IMR-90 (cell line): ENCODE measurements at regions not wholly inside any gene's neighbourhood (a gene's known extent, or its start where the extent isn't known, plus 50 kb on each side); places are given as distances from the start of the nearest gene placed in this dataset.

Experiments used
- ATAC-seq: fragments of 200-7000 bp; cut with Tn5 transposase; 2 replicates; pipeline ENCODE4 v1.9.1; 2020; ENCODE audit warnings: low read depth, mild to moderate bottlenecking, moderate library complexity
- BruUV-seq: library from RNA; stranded (reverse); fragments of 400-500 nt; replicated peaks from 2 replicates; lab custom pipeline; 2021; lab: Mats Ljungman, UMichigan
- CTCF ChIA-PET: fragments of 300-600 bp; formaldehyde crosslinking; extraction: SDS; loops from one replicate; lab custom pipeline; 2021; ENCODE audit warnings: antibody characterized with exemption; lab: Yijun Ruan, JAX
- POLR2A ChIA-PET: fragments of 300-600 bp; sonication (Branson Sonifier 250); formaldehyde crosslinking; loops from one replicate; lab custom pipeline; 2022; ENCODE audit warnings: antibody characterized with exemption; ENCODE audit not compliant: unreplicated experiment; lab: Charles Lee
- DNase-seq: peaks from one replicate; pipeline ENCODE4 v3.0.0; 2013
- H2AFZ ChIP-seq: replicated peaks from 2 replicates; pipeline ENCODE3; 2013; ENCODE audit warnings: low read length, mild to moderate bottlenecking; ENCODE audit not compliant: poor library complexity
- H2AK5ac ChIP-seq: 2 replicates; pipeline ENCODE4 v1.6.1; 2013; ENCODE audit warnings: low read depth, low read length, inconsistent platforms
- H2AK9ac ChIP-seq: replicated peaks from 2 replicates; pipeline ENCODE3; 2013; ENCODE audit warnings: mild to moderate bottlenecking, low read depth, low read length, moderate library complexity; ENCODE audit not compliant: poor library complexity
- H2BK120ac ChIP-seq: 2 replicates; pipeline ENCODE4 v1.6.1; 2013; ENCODE audit warnings: low read depth, low read length, inconsistent platforms
- H2BK15ac ChIP-seq: 3 replicates; pipeline ENCODE4 v1.6.1; 2013; ENCODE audit warnings: low read depth, low read length, inconsistent platforms
- H2BK20ac ChIP-seq: 2 replicates; pipeline ENCODE4 v1.6.1; 2013; ENCODE audit warnings: low read depth, mild to moderate bottlenecking, inconsistent platforms, low read length, moderate library complexity
- H2BK5ac ChIP-seq: 2 replicates; pipeline ENCODE4 v1.6.1; 2013; ENCODE audit warnings: mild to moderate bottlenecking, low read depth, low read length, inconsistent platforms; ENCODE audit not compliant: poor library complexity, severe bottlenecking
- H3K14ac ChIP-seq: replicated peaks from 2 replicates; pipeline ENCODE4 v1.6.1; 2013; ENCODE audit warnings: low read depth, low read length, inconsistent platforms
- H3K18ac ChIP-seq: 2 replicates; pipeline ENCODE4 v1.6.1; 2013; ENCODE audit warnings: low read depth, low read length, control low read depth
- H3K23ac ChIP-seq: 2 replicates; pipeline ENCODE4 v1.6.1; 2013; ENCODE audit warnings: low read depth, low read length, inconsistent platforms
- H3K27ac ChIP-seq: 2 replicates; pipeline ENCODE4 v1.5.1; 2013; ENCODE audit warnings: mild to moderate bottlenecking, control low read depth, low read length; ENCODE audit not compliant: insufficient read depth
- H3K27me3 ChIP-seq: 2 replicates; pipeline ENCODE4 v1.6.1; 2013; ENCODE audit warnings: low read length; ENCODE audit not compliant: control insufficient read depth, insufficient read depth
- H3K36me3 ChIP-seq: 2 replicates; pipeline ENCODE4 v1.6.1; 2013; ENCODE audit warnings: low read length, mixed read lengths; ENCODE audit not compliant: control insufficient read depth, insufficient read depth
- H3K4ac ChIP-seq: 2 replicates; pipeline ENCODE4 v1.6.1; 2013; ENCODE audit warnings: low read depth, low read length, inconsistent platforms
- H3K4me1 ChIP-seq: 2 replicates; pipeline ENCODE4 v1.6.1; 2013; ENCODE audit warnings: low read length, mixed read lengths; ENCODE audit not compliant: control insufficient read depth, insufficient read depth
- H3K4me2 ChIP-seq: 2 replicates; pipeline ENCODE4 v1.6.1; 2013; ENCODE audit warnings: low read depth, mild to moderate bottlenecking, control low read depth, low read length, moderate library complexity
- H3K4me3 ChIP-seq: 2 replicates; pipeline ENCODE4 v1.5.1; 2013; ENCODE audit warnings: low read depth, mild to moderate bottlenecking, control low read depth, low read length, moderate library complexity; ENCODE audit not compliant: insufficient read depth
- H3K56ac ChIP-seq: 2 replicates; pipeline ENCODE4 v1.6.1; 2013; ENCODE audit warnings: low read length, inconsistent platforms; ENCODE audit not compliant: insufficient read depth; ENCODE audit errors: extremely low read depth
- H3K79me1 ChIP-seq, 2 experiments: 2 replicates each; pipeline ENCODE4 v1.6.1; 2013; ENCODE audit warnings: low read length in 2 of 2, inconsistent platforms in 1 of 2, low read depth in 1 of 2
- H3K9ac ChIP-seq: 2 replicates; pipeline ENCODE4 v1.6.1; 2013; ENCODE audit warnings: low read depth, low read length, control low read depth
- H3K9me1 ChIP-seq: 2 replicates; pipeline ENCODE4 v1.6.1; 2013; ENCODE audit warnings: low read length, inconsistent platforms; ENCODE audit not compliant: insufficient read depth
- H3K9me3 ChIP-seq: 2 replicates; pipeline ENCODE4 v1.6.1; 2013; ENCODE audit warnings: low read length; ENCODE audit not compliant: control insufficient read depth, insufficient read depth
- H4K20me1 ChIP-seq: 2 replicates; pipeline ENCODE4 v1.6.1; 2013; ENCODE audit warnings: low read length, inconsistent platforms; ENCODE audit not compliant: insufficient read depth
- H4K5ac ChIP-seq: 2 replicates; pipeline ENCODE4 v1.6.1; 2013; ENCODE audit warnings: mild to moderate bottlenecking, low read depth, low read length, control low read depth
- H4K8ac ChIP-seq, 2 experiments: 2 replicates each; pipeline ENCODE4 v1.6.1; 2013; ENCODE audit warnings: low read depth in 2 of 2, low read length in 2 of 2, control low read depth in 1 of 2, inconsistent platforms in 1 of 2
- H4K91ac ChIP-seq: 2 replicates; pipeline ENCODE4 v1.6.1; 2013; ENCODE audit warnings: low read depth, low read length, inconsistent platforms; ENCODE audit not compliant: insufficient read depth
- BHLHE40 ChIP-seq: fragments of 150-350 bp; IDR thresholded peaks from 2 replicates; pipeline ENCODE4 v1.6.1; 2016; ENCODE audit warnings: mild to moderate bottlenecking, low read depth, low read length
- CEBPB ChIP-seq: IDR thresholded peaks from 2 replicates; pipeline ENCODE4 v1.6.1; 2012; ENCODE audit warnings: low read depth, low read length, improper control_type of control experiment
- CHD1 ChIP-seq: IDR thresholded peaks from 2 replicates; pipeline ENCODE4 v1.6.1; 2012; ENCODE audit warnings: low read depth, low read length, improper control_type of control experiment
- FOS ChIP-seq: fragments of 150-350 bp; IDR thresholded peaks from 2 replicates; pipeline ENCODE4 v1.6.1; 2016; ENCODE audit warnings: low read depth, low read length
- MAFK ChIP-seq: IDR thresholded peaks from 2 replicates; pipeline ENCODE4 v1.6.1; 2012; ENCODE audit warnings: low read depth, low read length, improper control_type of control experiment
- MAZ ChIP-seq: IDR thresholded peaks from 2 replicates; pipeline ENCODE4 v1.6.1; 2012; ENCODE audit warnings: low read depth, mild to moderate bottlenecking, low read length, improper control_type of control experiment, moderate library complexity, borderline replicate concordance
- MXI1 ChIP-seq: IDR thresholded peaks from 2 replicates; pipeline ENCODE4 v1.6.1; 2012; ENCODE audit warnings: low read depth, mild to moderate bottlenecking, low read length, moderate library complexity, borderline replicate concordance
- NFE2L2 ChIP-seq: fragments of 150-350 bp; IDR thresholded peaks from 2 replicates; pipeline ENCODE4 v1.6.1; 2016; ENCODE audit warnings: low read depth, mild to moderate bottlenecking, low read length
- POLR2A ChIP-seq: IDR thresholded peaks from 2 replicates; pipeline ENCODE4 v1.6.1; 2012; ENCODE audit warnings: mild to moderate bottlenecking, low read depth, low read length
- RAD21 ChIP-seq: IDR thresholded peaks from 2 replicates; pipeline ENCODE4 v1.6.1; 2012; ENCODE audit warnings: low read length, improper control_type of control experiment
- RCOR1 ChIP-seq: IDR thresholded peaks from 2 replicates; pipeline ENCODE4 v1.6.1; 2012; ENCODE audit warnings: mild to moderate bottlenecking, low read length, improper control_type of control experiment; ENCODE audit not compliant: insufficient replicate concordance
- RFX5 ChIP-seq: IDR thresholded peaks from 2 replicates; pipeline ENCODE4 v1.8.0; 2012; ENCODE audit warnings: low read depth, mild to moderate bottlenecking, low read length, moderate library complexity
- SMC3 ChIP-seq: fragments of 150-350 bp; IDR thresholded peaks from 2 replicates; pipeline ENCODE4 v1.6.1; 2016; ENCODE audit warnings: low read depth, mild to moderate bottlenecking, antibody characterized with exemption, low read length, moderate library complexity
- WGBS, 2 experiments: methylation state at CpG; one replicate each; pipeline versions ENCODE4 v1.1.5 to v1.1.7; 2013; ENCODE audit warnings: missing lambda C conversion rate in 2 of 2; ENCODE audit not compliant: insufficient read length in 1 of 2; ENCODE audit errors: extremely low coverage in 2 of 2; 5-methylcytosine and 5-hydroxymethylcytosine counted together
- dilution Hi-C: fragments of 300-500 bp; cut with HindIII; formaldehyde crosslinking; loops from one replicate; pipeline ENCODE4 v1.14.3; 2018; ENCODE audit warnings: low sequenced_read_pairs; ENCODE audit not compliant: unreplicated experiment
- in situ Hi-C: fragments of 300-500 bp; cut with MboI; formaldehyde crosslinking; loops from 3 replicates; pipeline ENCODE4 v1.14.3; 2019; ENCODE audit warnings: low sequenced_read_pairs, inconsistent platforms, mixed read lengths
- intact Hi-C: fragments of 100-400 bp; cut with micrococcal nuclease; formaldehyde crosslinking; loops from 2 replicates; pipeline ENCODE4 v1.10.0; 2022
- TF ChIP-seq, protein P1 (sequence below): fragments of 150-350 bp; IDR thresholded peaks from 2 replicates; pipeline ENCODE4 v1.6.1; 2017; ENCODE audit warnings: mild to moderate bottlenecking, antibody characterized with exemption, low read length, low read depth
- TF ChIP-seq, protein P2 (sequence below): fragments of 150-350 bp; IDR thresholded peaks from 2 replicates; pipeline ENCODE4 v1.6.1; 2016; ENCODE audit warnings: low read depth, mild to moderate bottlenecking, low read length, moderate library complexity, borderline replicate concordance
- TF ChIP-seq, protein P3 (sequence below): conservative IDR thresholded peaks from 2 replicates; pipeline ENCODE4 v1.5.1; 2012; ENCODE audit warnings: mild to moderate bottlenecking, low read depth, low read length, improper control_type of control experiment

DNA sequence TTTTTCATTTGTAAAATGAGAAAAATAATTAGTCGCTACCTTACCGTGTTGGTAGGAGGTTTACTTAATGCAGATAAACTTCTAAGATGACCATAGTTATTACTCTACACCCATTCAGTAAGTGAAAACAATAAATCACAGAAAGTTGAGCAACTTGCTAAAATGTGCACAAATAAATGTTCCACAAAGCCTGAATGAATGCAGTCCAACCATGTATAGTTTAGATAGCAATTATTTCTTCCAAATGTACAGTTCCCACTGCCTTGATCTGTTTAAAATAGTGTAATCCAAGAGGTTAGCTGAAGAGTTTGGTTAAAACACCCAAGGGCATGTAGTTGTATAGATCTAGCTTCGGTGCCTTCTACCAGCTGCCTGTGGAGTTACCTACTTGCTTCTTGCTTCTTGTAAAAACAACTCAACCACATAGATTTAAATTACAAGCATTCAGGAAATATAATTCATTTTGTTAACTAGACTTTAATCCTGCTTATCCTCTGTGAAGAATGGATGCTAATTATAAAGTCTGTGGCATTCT, 106.3 kb upstream of the CARD18 start:
- POLR2A ChIA-PET: no interaction called here
- no peak overlapping the region for H4K91ac ChIP-seq
- peak; percentile 10 for DNase-seq
- TF ChIP-seq, protein P1, sequence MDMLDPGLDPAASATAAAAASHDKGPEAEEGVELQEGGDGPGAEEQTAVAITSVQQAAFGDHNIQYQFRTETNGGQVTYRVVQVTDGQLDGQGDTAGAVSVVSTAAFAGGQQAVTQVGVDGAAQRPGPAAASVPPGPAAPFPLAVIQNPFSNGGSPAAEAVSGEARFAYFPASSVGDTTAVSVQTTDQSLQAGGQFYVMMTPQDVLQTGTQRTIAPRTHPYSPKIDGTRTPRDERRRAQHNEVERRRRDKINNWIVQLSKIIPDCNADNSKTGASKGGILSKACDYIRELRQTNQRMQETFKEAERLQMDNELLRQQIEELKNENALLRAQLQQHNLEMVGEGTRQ: no peak
- TF ChIP-seq, protein P2, sequence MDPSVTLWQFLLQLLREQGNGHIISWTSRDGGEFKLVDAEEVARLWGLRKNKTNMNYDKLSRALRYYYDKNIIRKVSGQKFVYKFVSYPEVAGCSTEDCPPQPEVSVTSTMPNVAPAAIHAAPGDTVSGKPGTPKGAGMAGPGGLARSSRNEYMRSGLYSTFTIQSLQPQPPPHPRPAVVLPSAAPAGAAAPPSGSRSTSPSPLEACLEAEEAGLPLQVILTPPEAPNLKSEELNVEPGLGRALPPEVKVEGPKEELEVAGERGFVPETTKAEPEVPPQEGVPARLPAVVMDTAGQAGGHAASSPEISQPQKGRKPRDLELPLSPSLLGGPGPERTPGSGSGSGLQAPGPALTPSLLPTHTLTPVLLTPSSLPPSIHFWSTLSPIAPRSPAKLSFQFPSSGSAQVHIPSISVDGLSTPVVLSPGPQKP: no peak
- no peak for TF ChIP-seq FOS
- TF ChIP-seq BHLHE40: no peak
- TF ChIP-seq CHD1: no peak
- no peak for TF ChIP-seq RCOR1
- no peak for TF ChIP-seq POLR2A
- TF ChIP-seq CEBPB: no peak
- TF ChIP-seq SMC3: no peak
- TF ChIP-seq, protein P3, sequence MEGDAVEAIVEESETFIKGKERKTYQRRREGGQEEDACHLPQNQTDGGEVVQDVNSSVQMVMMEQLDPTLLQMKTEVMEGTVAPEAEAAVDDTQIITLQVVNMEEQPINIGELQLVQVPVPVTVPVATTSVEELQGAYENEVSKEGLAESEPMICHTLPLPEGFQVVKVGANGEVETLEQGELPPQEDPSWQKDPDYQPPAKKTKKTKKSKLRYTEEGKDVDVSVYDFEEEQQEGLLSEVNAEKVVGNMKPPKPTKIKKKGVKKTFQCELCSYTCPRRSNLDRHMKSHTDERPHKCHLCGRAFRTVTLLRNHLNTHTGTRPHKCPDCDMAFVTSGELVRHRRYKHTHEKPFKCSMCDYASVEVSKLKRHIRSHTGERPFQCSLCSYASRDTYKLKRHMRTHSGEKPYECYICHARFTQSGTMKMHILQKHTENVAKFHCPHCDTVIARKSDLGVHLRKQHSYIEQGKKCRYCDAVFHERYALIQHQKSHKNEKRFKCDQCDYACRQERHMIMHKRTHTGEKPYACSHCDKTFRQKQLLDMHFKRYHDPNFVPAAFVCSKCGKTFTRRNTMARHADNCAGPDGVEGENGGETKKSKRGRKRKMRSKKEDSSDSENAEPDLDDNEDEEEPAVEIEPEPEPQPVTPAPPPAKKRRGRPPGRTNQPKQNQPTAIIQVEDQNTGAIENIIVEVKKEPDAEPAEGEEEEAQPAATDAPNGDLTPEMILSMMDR: no peak
- no peak for TF ChIP-seq NFE2L2
- TF ChIP-seq MXI1: no peak
- no peak for TF ChIP-seq RFX5
- TF ChIP-seq MAFK: no peak
- no peak for TF ChIP-seq MAZ
- TF ChIP-seq RAD21: no peak
- H3K4me2 ChIP-seq: no peak overlapping the region; the same call in 1 of the 2 replicates
- 0 out of 2 replicates have a peak overlapping the region, but pooled peaks have one; percentile 16 for H3K56ac ChIP-seq
- no peak overlapping the region for H3K4me3 ChIP-seq
- dilution Hi-C loops (no loop called here), intact Hi-C loops (no loop called here), in situ Hi-C loops (no loop called here)
- H4K20me1 ChIP-seq: no peaks in the 10 kb centered on the region
- H2AK5ac ChIP-seq: 0 out of 2 replicates have a peak overlapping the region, but pooled peaks have one; percentile 15
- H3K18ac ChIP-seq: peak overlapping the region; percentile 76
- peak; percentile 46 for ATAC-seq
- no peak overlapping the region for H2AK9ac ChIP-seq
- no CpG with 5 or more reads among the region's 3 CpGs for WGBS, 2 experiments
- H3K9me1 ChIP-seq: no peaks in the 10 kb centered on the region
- H2AFZ ChIP-seq: no peak overlapping the region
- peak overlapping the region; percentile 37 for H2BK15ac ChIP-seq
- BruUV-seq: no TSS peak
- H3K4me1 ChIP-seq: no peaks in the 10 kb centered on the region; the same call in 1 of the 2 replicates
- H3K79me1 ChIP-seq: no peaks in the 10 kb centered on the region
- peak overlapping the region; percentile 97; the same call in 1 of the 2 replicates for H2BK20ac ChIP-seq
- H3K14ac ChIP-seq: peak overlapping the region; percentile 86
- peak overlapping the region; percentile 98 for H2BK5ac ChIP-seq
- peak overlapping the region; percentile 74; the same call in 1 of the 2 replicates for H4K5ac ChIP-seq
- peak overlapping the region; percentile 94 for H2BK120ac ChIP-seq
- H3K27ac ChIP-seq: peak overlapping the region; percentile 54; the same call in 1 of the 2 replicates
- no peaks in the 10 kb centered on the region for H3K9me3 ChIP-seq
- H3K9ac ChIP-seq: no peak overlapping the region
- H3K23ac ChIP-seq: peak overlapping the region; percentile 87; the same call in 1 of the 2 replicates
- peak overlapping the region; percentile 67; the same call in 1 of the 2 replicates for H3K4ac ChIP-seq
- H4K8ac ChIP-seq: peak overlapping the region; percentile 29 to 88; a peak in 2 of 4 replicates
- no peaks in the 10 kb centered on the region for H3K36me3 ChIP-seq
- CTCF ChIA-PET: interaction anchor here (1.5 kb wide), 1 partner anchor 9 kb away, joined by 4 read pairs; no protein-coding TSS in a partner anchor
- no peaks in the 10 kb centered on the region for H3K27me3 ChIP-seq
